Esophagus squamous epithelium (tissue), 5 donors: ENCODE measurements at regions not wholly inside any gene's neighbourhood (a gene's known extent, or its start where the extent isn't known, plus 50 kb on each side); places are given as distances from the start of the nearest gene placed in this dataset.

ENCODE experiments used
- DNase-seq: peaks from one replicate; lab custom pipeline; 2025; lab: John Stamatoyannopoulos, UW
- H3K27ac ChIP-seq, 4 donors: fragments of 200-600 bp; sonication (generic); one replicate each; pipeline ENCODE4 v1.5.1; 2016 to 2019; ENCODE audit warnings: mild to moderate bottlenecking in 1 of 4
- H3K27me3 ChIP-seq, 4 donors: fragments of 200-600 bp; sonication (generic); 1 replicate in 3 of 4; 2 replicates in 1 of 4; pipeline versions ENCODE4 v1.5.1 to v1.6.0; 2017 to 2021; ENCODE audit warnings: antibody characterized with exemption in 1 of 4
- H3K36me3 ChIP-seq, 3 donors: fragments of 200-600 bp; sonication (generic); one replicate each; pipeline ENCODE4 v1.5.1; 2016 to 2019
- H3K4me1 ChIP-seq, 3 donors: fragments of 200-600 bp; sonication (generic); one replicate each; pipeline ENCODE4 v1.5.1; 2017 to 2019
- H3K4me3 ChIP-seq, 4 donors: fragments of 200-600 bp; sonication (generic); 1 replicate in 3 of 4; 2 replicates in 1 of 4; pipeline ENCODE4 v1.5.1; 2016 to 2019; ENCODE audit warnings: mild to moderate bottlenecking in 2 of 4, moderate library complexity in 1 of 4
- H3K9me3 ChIP-seq, 3 donors: fragments of 200-600 bp; sonication (generic); one replicate each; pipeline ENCODE4 v1.5.1; 2016 to 2019
- CTCF ChIP-seq, 6 experiments: fragments of 450-650 bp in 4 of 6; fragments of 200-600 bp in 2 of 6; sonication (generic) in 2 of 6; IDR thresholded peaks; one replicate each; pipeline ENCODE4 v1.5.1; 2016 to 2019; ENCODE audit warnings: antibody characterized with exemption in 6 of 6, mild to moderate bottlenecking in 4 of 6, moderate library complexity in 4 of 6
- POLR2A ChIP-seq, 4 donors: fragments of 450-650 bp; IDR thresholded peaks; one replicate each; pipeline ENCODE4 v1.6.1; 2017; ENCODE audit warnings: antibody characterized with exemption in 4 of 4, mild to moderate bottlenecking in 4 of 4, moderate library complexity in 3 of 4
- WGBS, 2 donors: methylation state at CpG; one replicate each; pipeline ENCODE4 v1.1.5; 2018; 5-methylcytosine and 5-hydroxymethylcytosine counted together
- intact Hi-C: fragments of 100-400 bp; cut with DNase I; formaldehyde crosslinking; loops from one replicate; pipeline ENCODE4 v1.15.0; 2022
- donor health status: DM: yes; HTN: yes; CAD: no.

DNA sequence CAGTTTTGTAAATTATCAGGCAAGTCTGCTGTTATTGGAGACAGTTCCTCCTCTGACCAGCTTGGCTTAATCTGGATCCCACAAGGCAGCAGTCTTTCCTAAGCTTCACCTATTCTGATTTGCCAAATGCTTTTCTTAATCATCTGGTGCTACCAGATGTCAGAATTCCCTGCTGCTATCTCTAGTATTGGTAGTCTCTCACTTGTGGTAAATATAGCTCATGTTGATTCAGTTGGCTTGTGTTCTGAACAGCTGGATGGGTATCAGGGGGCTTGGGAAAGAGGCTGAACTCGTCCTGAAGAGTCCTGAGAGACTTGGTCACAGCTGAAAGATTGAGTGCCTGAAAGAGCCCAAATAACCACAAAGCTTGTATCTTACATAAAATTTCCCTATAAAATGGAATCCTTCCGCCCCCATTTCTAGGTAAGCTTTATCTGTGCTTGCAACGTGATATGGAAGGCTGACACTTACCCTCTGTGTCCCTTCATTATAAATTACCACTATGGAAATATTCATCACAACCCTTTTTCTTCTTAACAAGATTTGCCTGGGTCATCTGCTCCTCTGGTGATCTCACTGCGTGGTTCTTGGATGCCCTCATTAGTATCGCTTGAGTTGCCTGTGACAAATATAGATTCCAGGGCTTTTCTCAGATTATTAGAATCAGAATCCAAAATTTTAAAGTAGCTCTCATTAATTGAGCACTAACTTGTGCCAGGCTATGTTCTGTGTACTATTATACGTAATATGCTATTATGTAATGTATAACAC is 104.1 kb upstream of the GPRIN3 start:
- WGBS, 2 donors = 70 to 74% methylated on average over 6 of the region's 6 CpGs
- TF ChIP-seq POLR2A (IDR thresholded peaks at IDR 0.05) (no peak), CTCF (IDR thresholded peaks at IDR 0.05) (no peak)
- Histone ChIP-seq H3K4me3 (no peak overlapping the region), H3K27me3 (no peaks in the 10 kb centered on the region), H3K9me3 (no peaks in the 10 kb centered on the region), H3K4me1 (no peaks in the 10 kb centered on the region), H3K27ac (peak overlapping the region in 2 of 4 donors; percentile 19 to 43), H3K36me3 (no peaks in the 10 kb centered on the region)
- no peak for DNase-seq
- intact Hi-C loops = no loop called here

GRCh38 chr4:89410687-89411086 is 103.1 kb upstream of the GPRIN3 start:
- WGBS, 2 donors = 20 to 38% methylated on average over 1 of the region's 1 CpG
- H3K36me3 ChIP-seq = no peaks in the 10 kb centered on the region
- no peak overlapping the region for H3K4me3 ChIP-seq
- TF ChIP-seq POLR2A (IDR thresholded peaks at IDR 0.05) (no peak), CTCF (IDR thresholded peaks at IDR 0.05) (no peak)
- no peaks in the 10 kb centered on the region for H3K4me1 ChIP-seq
- H3K27ac ChIP-seq = no peak overlapping the region
- H3K27me3 ChIP-seq = no peaks in the 10 kb centered on the region
- no peaks in the 10 kb centered on the region for H3K9me3 ChIP-seq
- intact Hi-C loops = no loop called here
- DNase-seq = no peak

- H3K9me3 ChIP-seq = no peaks in the 10 kb centered on the region
- intact Hi-C loops = no loop called here
- WGBS, 2 donors = 95% methylated on average over 3 of the region's 3 CpGs
These were observed 96.9 kb upstream of the GPRIN3 start for GRCh38 chr4:89404530-89404929.

DNA sequence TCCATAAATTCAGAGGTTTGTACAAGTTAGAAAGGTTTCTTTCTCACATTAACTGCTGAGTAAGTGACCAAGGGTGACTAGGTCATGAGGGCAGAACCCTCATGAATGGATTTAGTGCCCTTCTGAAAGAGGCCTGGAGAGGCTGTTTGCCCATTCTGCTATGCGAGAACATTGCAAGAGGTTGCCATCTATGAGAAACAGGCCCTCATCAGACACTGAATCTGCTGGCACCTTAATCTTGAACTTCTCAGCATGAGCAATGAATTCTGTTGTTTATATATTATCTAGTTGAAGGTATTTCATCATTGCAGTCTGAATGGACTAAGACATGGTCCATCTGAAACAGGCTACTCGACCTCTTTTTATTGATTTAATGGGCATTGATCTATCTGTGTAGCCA is 96.2 kb upstream of the GPRIN3 start:
- Histone ChIP-seq H3K36me3 (no peaks in the 10 kb centered on the region), H3K27ac (no peak overlapping the region), H3K4me3 (no peak overlapping the region), H3K4me1 (no peaks in the 10 kb centered on the region), H3K9me3 (no peaks in the 10 kb centered on the region), H3K27me3 (no peaks in the 10 kb centered on the region)
- intact Hi-C loops = no loop called here
- TF ChIP-seq POLR2A (IDR thresholded peaks at IDR 0.05) (no peak), CTCF (IDR thresholded peaks at IDR 0.05) (no peak)
- DNase-seq = no peak
- 74 to 88% methylated on average over 2 of the region's 2 CpGs for WGBS, 2 donors

More at GRCh38 chr4:89404530-89404929, 96.9 kb upstream of the GPRIN3 start:
- Histone ChIP-seq H3K36me3 (no peaks in the 10 kb centered on the region), H3K4me1 (no peaks in the 10 kb centered on the region), H3K4me3 (no peak overlapping the region), H3K27ac (no peak overlapping the region), H3K27me3 (no peaks in the 10 kb centered on the region)
- TF ChIP-seq POLR2A (IDR thresholded peaks at IDR 0.05) (no peak), CTCF (IDR thresholded peaks at IDR 0.05) (no peak)
- no peak for DNase-seq

DNA sequence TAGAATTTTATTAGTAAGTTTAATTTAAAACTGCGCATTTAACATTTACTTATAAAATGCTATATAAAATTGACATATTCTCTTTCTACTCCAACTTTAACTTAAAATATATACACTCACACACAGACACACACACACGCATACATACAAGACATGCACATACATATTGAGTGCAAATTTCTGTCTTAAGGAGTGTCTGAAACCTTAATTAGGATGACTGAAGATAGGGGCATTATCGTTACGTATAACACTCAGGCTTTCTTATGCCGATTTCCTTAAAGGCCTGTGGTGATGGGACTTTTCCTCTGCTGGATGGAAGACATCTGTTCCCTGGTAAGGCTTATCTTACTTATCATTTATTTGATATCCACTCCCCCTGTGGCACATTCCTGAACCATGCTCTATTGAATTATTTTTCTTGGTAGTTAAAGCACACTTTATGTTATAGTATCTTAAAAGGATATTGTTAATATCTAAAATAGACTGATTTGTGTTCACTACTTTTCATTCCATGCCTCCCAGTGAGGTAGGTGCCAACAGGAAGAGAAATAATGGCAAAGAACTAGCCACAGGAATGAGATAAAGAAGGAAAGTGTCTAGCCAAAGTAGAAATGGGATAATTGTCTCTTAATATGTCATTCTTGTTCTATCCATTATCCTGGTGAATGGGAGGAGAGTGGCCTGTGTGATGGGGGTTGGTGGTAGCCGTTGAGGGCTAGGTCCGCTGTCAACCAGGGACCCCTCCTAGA is 92.9 kb upstream of the GPRIN3 start:
- no peak for DNase-seq
- H3K9me3 ChIP-seq = no peaks in the 10 kb centered on the region
- WGBS, 2 donors = 85 to 88% methylated on average over 7 of the region's 7 CpGs
- H3K4me1 ChIP-seq = no peaks in the 10 kb centered on the region
- no peak overlapping the region for H3K4me3 ChIP-seq
- H3K36me3 ChIP-seq = no peaks in the 10 kb centered on the region
- intact Hi-C loops = no loop called here
- TF ChIP-seq CTCF (IDR thresholded peaks at IDR 0.05) (no peak), POLR2A (IDR thresholded peaks at IDR 0.05) (no peak)
- H3K27me3 ChIP-seq = no peaks in the 10 kb centered on the region
- H3K27ac ChIP-seq = no peak overlapping the region
